HepG2 (cell line): ENCODE measurements at regions not wholly inside any gene's neighbourhood (a gene's known extent, or its start where the extent isn't known, plus 50 kb on each side); places are given as distances from the start of the nearest gene placed in this dataset.

Experiments
- ATAC-seq: fragments of 200-7000 bp; cut with Tn5 transposase; 3 replicates; pipeline ENCODE4 v1.9.1; 2020; ENCODE audit warnings: mild to moderate bottlenecking, moderate library complexity
- BruUV-seq: library from RNA; stranded (reverse); fragments of 400-500 nt; replicated peaks from 2 replicates; lab custom pipeline; 2021; lab: Mats Ljungman, UMichigan
- CTCF ChIA-PET: fragments of 300-600 bp; formaldehyde crosslinking; extraction: SDS; loops from one replicate; lab custom pipeline; 2021; ENCODE audit warnings: low total read pairs, inconsistent platforms, low intra/inter-chr PET ratio; lab: Yijun Ruan, JAX
- POLR2A ChIA-PET: fragments of 350-600 bp; sonication (Branson Sonifier 250); formaldehyde crosslinking; loops from one replicate; lab custom pipeline; 2020; ENCODE audit warnings: antibody characterized with exemption, inconsistent platforms; lab: Yijun Ruan, JAX
- DNase-seq: peaks from one replicate; pipeline ENCODE4 v3.0.0-alpha.2; 2015; ENCODE audit warnings: low spot score
- FAIRE-seq: peaks from 3 replicates; lab custom pipeline; 2011; peaks lifted over from hg19 to GRCh38; lab: Jason Lieb, UNC
- H2AFZ ChIP-seq: one replicate; pipeline ENCODE4 v1.6.1; 2011; ENCODE audit warnings: low read length, inconsistent platforms
- H3K27ac ChIP-seq: fragments of 300-600 bp; 3 replicates; pipeline ENCODE4 v1.8.0; 2011; ENCODE audit warnings: mixed run types, mild to moderate bottlenecking, mixed read lengths, low read length, inconsistent platforms; ENCODE audit not compliant: insufficient read depth; ENCODE audit errors: extremely low read length
- H3K27me3 ChIP-seq, 2 experiments: fragments of 200-600 bp in 1 of 2; 2 replicates in 1 of 2; 3 replicates in 1 of 2; pipeline versions ENCODE4 v1.6.0 to v1.8.0; 2011; ENCODE audit warnings: low read length in 2 of 2, mild to moderate bottlenecking in 2 of 2, moderate library complexity in 2 of 2, inconsistent platforms in 1 of 2; ENCODE audit not compliant: insufficient read depth in 2 of 2, control insufficient read depth in 1 of 2
- H3K36me3 ChIP-seq, 2 experiments: fragments of 200-600 bp in 1 of 2; replicated peaks in 1 of 2; 2 replicates in 1 of 2; 3 replicates in 1 of 2; pipeline versions ENCODE4 v1.5.1 to v1.8.0; 2011; ENCODE audit warnings: low read length in 2 of 2, inconsistent platforms in 1 of 2; ENCODE audit not compliant: insufficient read depth in 2 of 2, control insufficient read depth in 1 of 2
- H3K4me1 ChIP-seq: 2 replicates; pipeline ENCODE4 v1.5.1; 2012; ENCODE audit warnings: low read length, inconsistent platforms; ENCODE audit not compliant: insufficient read depth
- H3K4me2 ChIP-seq: 2 replicates; pipeline ENCODE4 v1.6.0; 2011; ENCODE audit warnings: low read depth, low read length, inconsistent platforms
- H3K4me3 ChIP-seq, 3 experiments: fragments of 200-600 bp in 1 of 3; sonication (generic), shearing (Covaris generic) in 1 of 3; replicated peaks in 1 of 3; 2 replicates each; pipeline ENCODE4 v1.5.1; 2011 to 2016; ENCODE audit warnings: low read length in 3 of 3, inconsistent platforms in 2 of 3, low read depth in 2 of 3, mild to moderate bottlenecking in 2 of 3, control low read depth in 1 of 3, mixed read lengths in 1 of 3; ENCODE audit not compliant: insufficient read depth in 1 of 3
- H3K79me2 ChIP-seq: one replicate; pipeline ENCODE4 v1.6.1; 2011; ENCODE audit warnings: low read length, inconsistent platforms; ENCODE audit not compliant: insufficient read depth
- H3K9ac ChIP-seq: 2 replicates; pipeline ENCODE4 v1.6.0; 2011; ENCODE audit warnings: mild to moderate bottlenecking, low read depth, low read length, inconsistent platforms; ENCODE audit not compliant: insufficient read depth
- H3K9me3 ChIP-seq: 2 replicates; pipeline ENCODE4 v1.5.1; 2012; ENCODE audit warnings: mild to moderate bottlenecking, low read length
- H4K20me1 ChIP-seq: 2 replicates; pipeline ENCODE4 v1.6.0; 2011; ENCODE audit warnings: inconsistent platforms, mild to moderate bottlenecking, low read length, moderate library complexity; ENCODE audit not compliant: insufficient read depth
- ISL2 ChIP-seq: sonication (generic); formaldehyde crosslinking; IDR thresholded peaks from 2 replicates; pipeline ENCODE4 v1.5.0; 2020; ENCODE audit warnings: missing genetic modification reagents
- NCOA1 ChIP-seq: sonication (generic); formaldehyde crosslinking; IDR thresholded peaks from 2 replicates; pipeline ENCODE4 v1.9.0; 2021; ENCODE audit warnings: missing genetic modification reagents
- PRPF4 ChIP-seq: fragments of 200-400 bp; formaldehyde crosslinking; IDR thresholded peaks from 2 replicates; pipeline ENCODE4 v1.6.1; 2016; ENCODE audit warnings: low read length, low read depth; ENCODE audit not compliant: poor library complexity, severe bottlenecking
- PTBP1 ChIP-seq: fragments of 200-400 bp; formaldehyde crosslinking; IDR thresholded peaks from 2 replicates; pipeline ENCODE4 v1.6.1; 2018; ENCODE audit warnings: low read length, low read depth; ENCODE audit not compliant: poor library complexity, severe bottlenecking
- SMAD9 ChIP-seq: sonication (generic); formaldehyde crosslinking; IDR thresholded peaks from 2 replicates; pipeline ENCODE4 v1.5.1; 2020; ENCODE audit warnings: mild to moderate bottlenecking, missing genetic modification reagents
- ZNF614 ChIP-seq: IDR thresholded peaks from 2 replicates; pipeline ENCODE4 v1.6.1; 2018; ENCODE audit warnings: missing biosample characterization, missing genetic modification reagents, inconsistent platforms, borderline replicate concordance
- ZNF775 ChIP-seq: sonication (generic); formaldehyde crosslinking; IDR thresholded peaks from 2 replicates; pipeline ENCODE4 v1.4.0; 2020; ENCODE audit warnings: missing genetic modification reagents, mild to moderate bottlenecking, moderate library complexity, borderline replicate concordance
- ZNF790 ChIP-seq: sonication (generic); formaldehyde crosslinking; IDR thresholded peaks from 2 replicates; pipeline ENCODE4 v1.8.0; 2022; ENCODE audit warnings: missing genetic modification reagents, mild to moderate bottlenecking, borderline replicate concordance
- ZSCAN9 ChIP-seq: IDR thresholded peaks from 2 replicates; pipeline ENCODE4 v1.6.1; 2016; ENCODE audit warnings: borderline replicate concordance
- WGBS: methylation state at CpG from one replicate; pipeline ENCODE4 v1.1.6; 2017; ENCODE audit warnings: low lambda C conversion rate; 5-methylcytosine and 5-hydroxymethylcytosine counted together
- in situ Hi-C: cut with HindIII; loops from 2 replicates; pipeline ENCODE4 v1.10.0; 2017; ENCODE audit warnings: low pct_unique_long_range_greater_than_20kb; ENCODE audit not compliant: extremely low pct_ligation_motif_present
- intact Hi-C: fragments of 100-400 bp; cut with micrococcal nuclease; formaldehyde crosslinking; loops from one replicate; pipeline ENCODE4 v1.10.0; 2022; ENCODE audit not compliant: unreplicated experiment
- TF ChIP-seq, protein P1 (sequence below): sonication (generic); formaldehyde crosslinking; conservative IDR thresholded peaks from 2 replicates; pipeline ENCODE4 v1.4.0; 2020; ENCODE audit warnings: missing genetic modification reagents
- TF ChIP-seq, protein P2 (sequence below): sonication (generic); formaldehyde crosslinking; IDR thresholded peaks from 2 replicates; pipeline ENCODE4 v1.9.0; 2021; ENCODE audit warnings: missing genetic modification reagents, borderline replicate concordance
- TF ChIP-seq, protein P3 (sequence below): fragments of 450-650 bp; IDR thresholded peaks from 2 replicates; pipeline ENCODE4 v1.6.1; 2016
- TF ChIP-seq, protein P4 (sequence below): sonication (generic); formaldehyde crosslinking; IDR thresholded peaks from 2 replicates; pipeline ENCODE4 v1.4.0; 2020; ENCODE audit warnings: missing genetic modification reagents
- TF ChIP-seq, protein P5 (sequence below): sonication (generic); formaldehyde crosslinking; IDR thresholded peaks from 2 replicates; pipeline ENCODE4 v1.8.1; 2023; ENCODE audit warnings: missing genetic modification reagents, inconsistent platforms, borderline replicate concordance

DNA sequence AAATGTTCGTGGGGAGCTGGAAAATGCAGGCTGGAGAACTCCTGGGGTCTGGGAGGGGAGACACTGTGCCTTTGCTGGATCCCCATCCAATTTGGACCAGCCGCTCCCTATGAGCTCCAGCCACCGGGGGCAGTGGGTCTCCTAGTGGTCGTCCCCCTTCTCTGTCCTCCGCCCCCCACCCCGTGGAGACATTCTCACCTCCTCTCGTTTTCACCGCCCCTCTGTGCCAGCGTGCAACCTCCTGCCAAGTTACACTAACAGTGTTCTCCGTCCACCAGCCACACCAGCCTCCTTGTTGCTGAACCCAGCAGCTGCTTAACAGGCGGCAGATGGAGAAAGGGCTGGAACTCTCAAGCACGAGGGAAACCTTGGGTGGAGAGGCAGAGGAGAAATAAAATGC lies 67.4 kb upstream of the SOX9 start:
- TF ChIP-seq, protein P1, sequence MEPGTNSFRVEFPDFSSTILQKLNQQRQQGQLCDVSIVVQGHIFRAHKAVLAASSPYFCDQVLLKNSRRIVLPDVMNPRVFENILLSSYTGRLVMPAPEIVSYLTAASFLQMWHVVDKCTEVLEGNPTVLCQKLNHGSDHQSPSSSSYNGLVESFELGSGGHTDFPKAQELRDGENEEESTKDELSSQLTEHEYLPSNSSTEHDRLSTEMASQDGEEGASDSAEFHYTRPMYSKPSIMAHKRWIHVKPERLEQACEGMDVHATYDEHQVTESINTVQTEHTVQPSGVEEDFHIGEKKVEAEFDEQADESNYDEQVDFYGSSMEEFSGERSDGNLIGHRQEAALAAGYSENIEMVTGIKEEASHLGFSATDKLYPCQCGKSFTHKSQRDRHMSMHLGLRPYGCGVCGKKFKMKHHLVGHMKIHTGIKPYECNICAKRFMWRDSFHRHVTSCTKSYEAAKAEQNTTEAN (CRISPR knock-in tag) = no peak
- TF ChIP-seq, protein P2, sequence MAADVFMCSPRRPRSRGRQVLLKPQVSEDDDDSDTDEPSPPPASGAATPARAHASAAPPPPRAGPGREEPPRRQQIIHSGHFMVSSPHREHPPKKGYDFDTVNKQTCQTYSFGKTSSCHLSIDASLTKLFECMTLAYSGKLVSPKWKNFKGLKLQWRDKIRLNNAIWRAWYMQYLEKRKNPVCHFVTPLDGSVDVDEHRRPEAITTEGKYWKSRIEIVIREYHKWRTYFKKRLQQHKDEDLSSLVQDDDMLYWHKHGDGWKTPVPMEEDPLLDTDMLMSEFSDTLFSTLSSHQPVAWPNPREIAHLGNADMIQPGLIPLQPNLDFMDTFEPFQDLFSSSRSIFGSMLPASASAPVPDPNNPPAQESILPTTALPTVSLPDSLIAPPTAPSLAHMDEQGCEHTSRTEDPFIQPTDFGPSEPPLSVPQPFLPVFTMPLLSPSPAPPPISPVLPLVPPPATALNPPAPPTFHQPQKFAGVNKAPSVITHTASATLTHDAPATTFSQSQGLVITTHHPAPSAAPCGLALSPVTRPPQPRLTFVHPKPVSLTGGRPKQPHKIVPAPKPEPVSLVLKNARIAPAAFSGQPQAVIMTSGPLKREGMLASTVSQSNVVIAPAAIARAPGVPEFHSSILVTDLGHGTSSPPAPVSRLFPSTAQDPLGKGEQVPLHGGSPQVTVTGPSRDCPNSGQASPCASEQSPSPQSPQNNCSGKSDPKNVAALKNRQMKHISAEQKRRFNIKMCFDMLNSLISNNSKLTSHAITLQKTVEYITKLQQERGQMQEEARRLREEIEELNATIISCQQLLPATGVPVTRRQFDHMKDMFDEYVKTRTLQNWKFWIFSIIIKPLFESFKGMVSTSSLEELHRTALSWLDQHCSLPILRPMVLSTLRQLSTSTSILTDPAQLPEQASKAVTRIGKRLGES = no peak
- TF ChIP-seq, protein P3, sequence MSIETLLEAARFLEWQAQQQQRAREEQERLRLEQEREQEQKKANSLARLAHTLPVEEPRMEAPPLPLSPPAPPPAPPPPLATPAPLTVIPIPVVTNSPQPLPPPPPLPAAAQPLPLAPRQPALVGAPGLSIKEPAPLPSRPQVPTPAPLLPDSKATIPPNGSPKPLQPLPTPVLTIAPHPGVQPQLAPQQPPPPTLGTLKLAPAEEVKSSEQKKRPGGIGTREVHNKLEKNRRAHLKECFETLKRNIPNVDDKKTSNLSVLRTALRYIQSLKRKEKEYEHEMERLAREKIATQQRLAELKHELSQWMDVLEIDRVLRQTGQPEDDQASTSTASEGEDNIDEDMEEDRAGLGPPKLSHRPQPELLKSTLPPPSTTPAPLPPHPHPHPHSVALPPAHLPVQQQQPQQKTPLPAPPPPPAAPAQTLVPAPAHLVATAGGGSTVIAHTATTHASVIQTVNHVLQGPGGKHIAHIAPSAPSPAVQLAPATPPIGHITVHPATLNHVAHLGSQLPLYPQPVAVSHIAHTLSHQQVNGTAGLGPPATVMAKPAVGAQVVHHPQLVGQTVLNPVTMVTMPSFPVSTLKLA = no peak
- no peak for TF ChIP-seq ZSCAN9
- TF ChIP-seq ZNF790 = no peak
- TF ChIP-seq SMAD9 (CRISPR knock-in tag) = no peak
- TF ChIP-seq, protein P4, sequence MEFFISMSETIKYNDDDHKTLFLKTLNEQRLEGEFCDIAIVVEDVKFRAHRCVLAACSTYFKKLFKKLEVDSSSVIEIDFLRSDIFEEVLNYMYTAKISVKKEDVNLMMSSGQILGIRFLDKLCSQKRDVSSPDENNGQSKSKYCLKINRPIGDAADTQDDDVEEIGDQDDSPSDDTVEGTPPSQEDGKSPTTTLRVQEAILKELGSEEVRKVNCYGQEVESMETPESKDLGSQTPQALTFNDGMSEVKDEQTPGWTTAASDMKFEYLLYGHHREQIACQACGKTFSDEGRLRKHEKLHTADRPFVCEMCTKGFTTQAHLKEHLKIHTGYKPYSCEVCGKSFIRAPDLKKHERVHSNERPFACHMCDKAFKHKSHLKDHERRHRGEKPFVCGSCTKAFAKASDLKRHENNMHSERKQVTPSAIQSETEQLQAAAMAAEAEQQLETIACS = no peak
- no peak for TF ChIP-seq ZNF775
- no peak for TF ChIP-seq PRPF4
- TF ChIP-seq ZNF614 = no peak
- TF ChIP-seq PTBP1 = no peak
- TF ChIP-seq ISL2 (CRISPR knock-in tag) = no peak
- TF ChIP-seq, protein P5, sequence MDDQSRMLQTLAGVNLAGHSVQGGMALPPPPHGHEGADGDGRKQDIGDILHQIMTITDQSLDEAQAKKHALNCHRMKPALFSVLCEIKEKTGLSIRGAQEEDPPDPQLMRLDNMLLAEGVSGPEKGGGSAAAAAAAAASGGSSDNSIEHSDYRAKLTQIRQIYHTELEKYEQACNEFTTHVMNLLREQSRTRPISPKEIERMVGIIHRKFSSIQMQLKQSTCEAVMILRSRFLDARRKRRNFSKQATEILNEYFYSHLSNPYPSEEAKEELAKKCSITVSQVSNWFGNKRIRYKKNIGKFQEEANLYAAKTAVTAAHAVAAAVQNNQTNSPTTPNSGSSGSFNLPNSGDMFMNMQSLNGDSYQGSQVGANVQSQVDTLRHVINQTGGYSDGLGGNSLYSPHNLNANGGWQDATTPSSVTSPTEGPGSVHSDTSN = no peak
- no peak for TF ChIP-seq NCOA1 (CRISPR knock-in tag)
- DNase-seq = no peak
- FAIRE-seq = no peak
- H3K4me2 ChIP-seq = no peak overlapping the region
- no peak overlapping the region for H3K9ac ChIP-seq
- 39% methylated on average over 12 of the region's 12 CpGs for WGBS
- BruUV-seq = no TSS peak
- no peaks in the 10 kb centered on the region for H3K79me2 ChIP-seq
- CTCF ChIA-PET = no interaction called here
- POLR2A ChIA-PET = no interaction called here
- H4K20me1 ChIP-seq = no peaks in the 10 kb centered on the region
- no peak for ATAC-seq
- no peak overlapping the region for H2AFZ ChIP-seq
- peaks cover 0 to 27% of the 10 kb centered on the region in 2 experiments; a peak in 3 of 5 replicates for H3K27me3 ChIP-seq
- intact Hi-C loops = no loop called here
- H3K36me3 ChIP-seq = no peaks in the 10 kb centered on the region
- no peak overlapping the region for H3K27ac ChIP-seq
- no peak overlapping the region for H3K4me3 ChIP-seq
- peaks cover 11% of the 10 kb centered on the region for H3K4me1 ChIP-seq
- in situ Hi-C loops = no loop called here
- H3K9me3 ChIP-seq = no peaks in the 10 kb centered on the region
